RWPE1 (cell line): ENCODE measurements at regions not wholly inside any gene's neighbourhood (a gene's known extent, or its start where the extent isn't known, plus 50 kb on each side); places are given as distances from the start of the nearest gene placed in this dataset.

Experiments
- CTCF ChIA-PET: fragments of 350-600 bp; sonication (Branson Sonifier 250); formaldehyde crosslinking; extraction: SDS; loops from one replicate; lab custom pipeline; 2021; lab: Yijun Ruan, JAX
- POLR2A ChIA-PET: fragments of 400-600 bp; formaldehyde crosslinking; extraction: SDS; loops from one replicate; lab custom pipeline; 2020; ENCODE audit warnings: antibody characterized with exemption; ENCODE audit not compliant: low non-redundant PET; lab: Yijun Ruan, JAX
- DNase-seq: peaks from one replicate; pipeline ENCODE4 v3.0.0; 2012; ENCODE audit warnings: low spot score
- H3K27ac ChIP-seq: fragments of 450-650 bp; 2 replicates; pipeline ENCODE4 v1.5.1; 2017
- CTCF ChIP-seq: fragments of 450-650 bp; conservative IDR thresholded peaks from 2 replicates; pipeline ENCODE4 v1.5.1; 2017; ENCODE audit warnings: low read depth, mild to moderate bottlenecking

GRCh38 chrX:42021058-42021457, 97.7 kb upstream of the CASK start:
- CTCF ChIA-PET, result no interaction called here
- DNase-seq, result no peak
- POLR2A ChIA-PET, result no interaction called here
- no peak overlapping the region for H3K27ac ChIP-seq
- no peak for TF ChIP-seq CTCF

GRCh38 chrX:42020225-42020624, 96.9 kb upstream of the CASK start:
- ChIA-PET CTCF (no interaction called here), POLR2A (no interaction called here)
- no peak for TF ChIP-seq CTCF
- H3K27ac ChIP-seq, result no peak overlapping the region
- DNase-seq, result no peak

- ChIA-PET POLR2A (no interaction called here), CTCF (interaction anchor here (0.6 to 0.7 kb wide), 2 partner anchors 77 to 930 kb away, joined by 4 read pairs; no protein-coding TSS in a partner anchor)
- no peak for DNase-seq
- TF ChIP-seq CTCF, result no peak
- no peak overlapping the region for H3K27ac ChIP-seq
Measured at GRCh38 chrX:42017971-42018370, 94.6 kb upstream of the CASK start.

- POLR2A ChIA-PET, result no interaction called here
Measured at GRCh38 chrX:42000836-42001235, 77.5 kb upstream of the CASK start.

DNA sequence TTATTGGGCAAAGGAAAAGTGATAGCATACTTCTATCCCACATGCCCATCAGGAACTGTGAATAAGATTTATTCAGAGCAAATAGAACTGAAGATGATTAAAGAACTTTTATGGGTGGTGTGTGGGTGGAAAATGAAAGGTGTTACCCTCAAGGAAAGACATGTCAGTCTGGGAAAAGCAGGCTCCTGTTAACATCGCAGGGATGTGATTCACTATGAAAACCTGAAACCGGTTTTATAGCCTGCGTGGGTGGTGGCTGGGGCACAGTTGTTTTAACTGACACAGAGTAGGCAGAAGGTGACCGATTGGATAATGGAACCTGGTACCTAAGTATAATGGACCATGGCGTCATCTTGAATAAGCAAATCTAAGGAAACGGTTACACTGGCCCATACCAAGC, 61.3 kb upstream of the CASK start:
- CTCF ChIA-PET, result no interaction called here
- no peak overlapping the region for H3K27ac ChIP-seq
- TF ChIP-seq CTCF, result no peak
- peak; percentile 56 for DNase-seq
- POLR2A ChIA-PET, result no interaction called here

More at GRCh38 chrX:42000836-42001235, 77.5 kb upstream of the CASK start:
- no peak overlapping the region for H3K27ac ChIP-seq
- CTCF ChIA-PET, result no interaction called here
- DNase-seq, result no peak
- no peak for TF ChIP-seq CTCF

DNA sequence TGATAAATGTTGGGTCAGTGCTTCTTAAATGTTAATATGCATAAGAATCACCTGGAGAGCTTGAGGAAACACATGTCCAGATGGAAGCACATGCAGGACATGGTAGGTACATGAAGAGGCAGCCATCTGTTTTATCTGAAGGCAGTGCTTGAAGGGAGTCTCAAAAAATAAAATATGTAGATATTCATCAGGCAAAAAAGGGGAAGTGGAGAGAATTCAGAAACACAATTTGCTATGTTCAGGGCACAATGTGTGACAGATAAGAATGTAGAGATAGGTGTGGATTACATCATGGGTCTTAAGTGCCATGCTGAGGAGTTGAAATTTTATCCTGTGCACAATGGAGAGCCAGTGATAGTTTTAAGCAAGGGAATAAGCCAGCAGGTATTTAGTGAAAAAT, 59.6 kb upstream of the CASK start:
- H3K27ac ChIP-seq, result no peak overlapping the region
- ChIA-PET CTCF (no interaction called here), POLR2A (no interaction called here)
- DNase-seq, result no peak
- TF ChIP-seq CTCF, result no peak
